Posterior cingulate gyrus (tissue), 11 donors: ENCODE measurements at regions not wholly inside any gene's neighbourhood (a gene's known extent, or its start where the extent isn't known, plus 50 kb on each side); places are given as distances from the start of the nearest gene placed in this dataset.
"Not testable (repeated sequence)": the region's sequence is repeated elsewhere in the genome, so short reads cannot be mapped to it uniquely, and the experiment has no call there.

Experiments
- DNase-seq, 10 donors: peaks; one replicate each; pipeline versions ENCODE4 v3.0.0 to v3.0.0-alpha.2; 2020 to 2021; ENCODE audit warnings: mixed read lengths in 3 of 10
- intact Hi-C: fragments of 100-400 bp; cut with DNase I; formaldehyde crosslinking; loops from one replicate; pipeline ENCODE4 v1.15.1; 2023

GRCh38 chr1:221237587-221237986 lies 358.3 kb downstream of the HLX start:
- no peak for DNase-seq
- intact Hi-C loops = no loop called here

- intact Hi-C loops = no loop called here
- no peak for DNase-seq
These were observed 359.9 kb downstream of the HLX start for GRCh38 chr1:221239181-221239580.

DNA sequence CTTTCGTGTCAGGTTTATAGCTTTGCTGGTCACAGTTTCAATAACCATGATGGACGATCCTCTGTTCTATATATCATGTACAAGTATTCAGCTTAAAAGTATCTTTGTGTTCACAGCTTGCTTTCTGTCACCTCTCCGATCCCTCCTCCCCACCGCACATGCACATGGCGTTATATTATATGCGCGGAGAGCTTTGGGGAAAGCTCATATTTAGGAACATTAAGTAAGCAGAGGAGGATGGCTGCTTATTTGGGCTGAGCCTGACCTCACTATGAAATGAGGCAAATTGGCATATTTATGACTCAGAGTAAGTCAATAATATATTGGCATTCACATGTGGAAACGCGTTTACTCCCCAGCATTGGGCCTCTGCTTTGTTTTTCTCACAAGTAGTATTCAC lies 360.5 kb downstream of the HLX start:
- intact Hi-C loops = no loop called here
- no peak for DNase-seq

DNA sequence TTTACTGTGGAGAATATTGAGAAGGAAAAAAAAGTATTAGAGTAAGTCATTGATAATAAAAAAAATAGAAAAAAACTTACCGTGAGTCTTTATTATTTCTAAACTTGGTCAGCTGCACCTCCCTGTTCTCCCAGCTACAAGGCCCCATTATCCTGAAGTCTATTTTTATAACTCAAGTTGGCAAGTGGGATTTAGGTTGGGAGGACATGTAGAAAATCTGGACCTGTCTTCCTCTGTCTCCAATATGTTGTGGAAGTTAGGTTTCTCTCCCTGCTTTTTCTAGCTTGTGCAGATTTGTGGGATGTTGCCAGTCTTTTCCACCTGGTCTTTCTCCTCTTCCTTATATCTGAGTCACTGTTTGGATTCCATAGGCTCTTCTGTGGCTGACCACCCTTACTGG lies 361.4 kb downstream of the HLX start:
- intact Hi-C loops = no loop called here
- DNase-seq = no peak

DNA sequence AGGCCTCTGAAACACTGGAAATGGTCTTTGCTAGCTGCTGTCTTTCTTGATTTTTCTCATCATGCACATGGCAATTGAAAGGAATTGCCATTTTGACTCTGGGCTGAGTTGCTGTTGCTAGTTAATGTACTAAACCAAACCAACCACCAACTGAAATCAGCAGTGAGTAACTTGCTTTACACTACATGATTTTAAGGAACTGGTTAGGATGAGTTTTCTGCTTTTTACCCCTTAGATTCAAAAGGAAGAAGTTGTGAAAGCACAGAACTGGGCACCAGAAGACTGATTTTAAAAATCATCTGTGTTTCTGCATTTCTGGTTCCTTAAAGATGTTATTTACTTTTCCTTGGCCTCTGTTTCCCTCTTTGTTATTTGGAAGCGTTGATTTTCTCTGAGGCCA lies 361.9 kb downstream of the HLX start:
- DNase-seq = no peak
- intact Hi-C loops = no loop called here

GRCh38 chr1:221241592-221241991 lies 362.3 kb downstream of the HLX start:
- no peak for DNase-seq
- intact Hi-C loops = no loop called here

GRCh38 chr1:221246067-221246466 lies 366.8 kb downstream of the HLX start:
- intact Hi-C loops = no loop called here
- no peak for DNase-seq

DNA sequence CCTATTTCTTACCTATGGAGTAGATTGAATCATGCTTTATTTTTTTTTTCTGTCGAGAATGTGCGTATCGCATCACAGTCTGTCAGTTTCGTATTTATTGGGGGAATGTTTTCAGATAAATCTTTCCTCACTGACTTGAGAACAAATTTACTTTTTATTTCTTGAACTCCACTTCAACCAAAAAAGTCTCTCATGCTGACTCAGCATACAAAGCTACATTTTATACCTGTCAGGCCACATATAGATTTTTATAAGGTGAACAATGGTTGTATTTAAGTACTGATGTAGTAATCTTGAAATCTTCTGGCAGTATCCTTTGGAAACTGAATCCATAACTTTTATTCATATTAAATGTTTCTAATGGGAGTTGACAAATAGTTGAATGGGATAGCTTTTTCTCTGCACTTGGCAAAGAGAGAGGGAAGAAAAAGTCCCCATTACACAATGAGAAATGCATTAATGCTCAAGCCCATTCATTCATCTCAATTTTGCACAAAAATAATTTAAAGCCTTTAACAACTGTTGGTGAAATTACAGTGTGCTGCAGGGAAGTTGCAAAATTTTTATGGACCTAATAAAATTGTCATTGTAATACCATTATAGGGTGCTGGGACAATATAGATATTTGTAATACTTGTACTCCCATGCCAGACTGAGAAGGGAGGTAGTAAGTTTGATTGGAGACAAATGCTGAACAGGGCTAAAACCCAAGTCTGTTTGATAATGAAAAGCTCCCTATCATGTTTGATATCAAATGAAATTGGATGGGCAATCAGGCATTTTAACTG lies 367.6 kb downstream of the HLX start:
- DNase-seq = no peak
- intact Hi-C loops = no loop called here

DNA sequence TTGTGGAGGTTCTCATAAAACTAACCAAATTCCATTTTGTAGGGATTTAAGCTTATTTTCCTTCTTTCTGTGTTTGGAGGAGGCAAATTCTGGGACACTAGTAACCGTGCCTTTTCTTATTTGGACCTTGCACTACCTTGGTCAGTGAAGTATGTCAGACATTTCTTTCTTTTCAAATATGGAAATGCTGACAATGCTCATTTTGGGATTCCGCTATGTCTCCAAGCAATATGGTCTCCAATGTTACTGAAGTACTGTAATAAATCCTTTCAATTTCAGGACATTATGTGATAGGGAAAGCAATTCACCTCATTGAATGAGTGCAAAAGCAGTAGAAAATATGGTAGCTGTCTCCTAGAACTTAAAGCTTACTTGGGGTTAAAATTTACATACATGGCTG lies 372.3 kb downstream of the HLX start:
- no peak for DNase-seq
- intact Hi-C loops = no loop called here

DNA sequence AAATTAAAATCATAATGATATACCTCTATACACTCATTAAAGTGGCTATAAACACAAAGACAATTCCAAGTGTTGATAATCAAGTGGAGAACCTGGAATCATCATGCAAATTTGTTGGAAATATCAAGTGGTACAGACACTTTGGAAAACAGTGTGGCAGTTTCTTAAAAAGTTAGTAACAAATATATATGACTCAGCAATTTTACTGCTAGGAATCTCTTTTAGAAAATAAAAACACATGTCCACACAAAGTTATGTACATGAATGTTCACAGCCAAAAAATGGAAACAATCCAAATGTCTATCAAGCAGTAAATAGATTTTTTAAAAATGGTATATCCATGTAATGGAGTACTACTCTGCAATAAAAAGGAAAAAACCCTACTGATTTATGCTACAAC lies 375.6 kb downstream of the HLX start:
- no peak for DNase-seq
- intact Hi-C loops = no loop called here

GRCh38 chr1:221256773-221257172 lies 377.5 kb downstream of the HLX start:
- DNase-seq = no peak
- intact Hi-C loops = no loop called here

DNA sequence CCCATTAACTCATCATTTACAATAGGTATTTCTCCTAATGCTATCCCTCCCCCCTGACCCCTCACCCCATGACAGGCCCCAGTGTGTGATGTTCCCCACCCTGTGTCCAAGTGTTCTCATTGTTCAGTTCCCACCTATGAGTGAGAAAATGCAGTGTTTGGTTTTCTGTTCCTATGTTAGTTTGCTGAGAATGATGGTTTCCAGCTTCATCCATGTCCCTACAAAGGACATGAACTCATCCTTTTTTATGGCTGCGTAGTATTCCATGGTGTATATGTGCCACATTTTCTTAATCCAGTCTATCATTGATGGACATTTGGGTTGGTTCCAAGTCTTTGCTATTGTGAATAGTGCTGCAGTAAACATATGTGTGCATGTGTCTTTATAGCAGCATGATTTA lies 378.3 kb downstream of the HLX start:
- intact Hi-C loops, DNase-seq: not testable (repeated sequence)

GRCh38 chr1:221262677-221263076 lies 383.4 kb downstream of the HLX start:
- intact Hi-C loops = loop anchor here (1.0 to 10.0 kb wide), 2 partner anchors 173 to 1192 kb away; no protein-coding TSS in a partner anchor
- peak in 1 of 10 donors; percentile 62 for DNase-seq

- DNase-seq = peak in 7 of 10 donors; percentile 27 to 91 (median 64)
- intact Hi-C loops = loop anchor here (1.0 to 10.0 kb wide), 2 partner anchors 171 to 1191 kb away; no protein-coding TSS in a partner anchor
These were observed 384.9 kb downstream of the HLX start for GRCh38 chr1:221263831-221264767.

DNA sequence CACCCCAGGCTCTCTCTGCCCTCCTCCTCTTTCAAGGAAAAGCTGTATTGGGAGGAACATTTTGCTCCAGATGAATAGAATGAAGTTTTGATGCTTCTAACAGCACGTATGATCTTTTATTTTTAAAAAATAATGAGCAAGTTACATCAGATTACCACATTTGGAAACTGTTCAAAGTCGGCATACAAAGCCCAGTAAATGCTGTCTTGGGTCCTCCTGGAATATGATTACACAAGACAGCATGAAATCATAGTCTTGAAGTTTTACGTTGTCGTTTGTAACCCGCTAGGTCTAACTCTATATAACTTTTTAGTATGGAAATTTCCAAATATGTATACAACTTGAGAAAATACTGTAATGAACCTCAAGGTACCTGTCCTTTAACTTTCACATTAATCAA lies 385.6 kb downstream of the HLX start:
- no peak for DNase-seq
- intact Hi-C loops = loop anchor here (5.0 to 10.0 kb wide), 2 partner anchors 67 to 1190 kb away; no protein-coding TSS in a partner anchor

DNA sequence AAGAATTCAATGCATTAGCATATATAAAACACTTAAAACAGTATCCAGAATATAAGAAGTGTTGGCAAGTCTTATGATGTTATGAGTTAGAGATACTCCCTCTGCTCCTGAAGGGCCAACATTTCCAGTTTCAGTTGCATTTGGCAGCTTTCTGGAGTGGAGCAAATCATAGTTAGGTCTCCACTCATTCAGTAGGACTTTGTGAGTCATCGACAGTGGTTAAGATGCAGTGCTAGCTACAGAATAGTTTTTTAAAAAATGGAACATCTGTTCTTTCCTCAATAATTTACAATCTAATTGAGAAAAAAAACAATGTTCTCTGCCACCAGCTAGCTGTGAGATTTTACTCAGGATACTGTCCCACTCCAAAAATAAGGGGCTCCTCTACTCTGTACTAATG lies 389.1 kb downstream of the HLX start:
- intact Hi-C loops = loop anchor here (5.0 to 10.0 kb wide), 2 partner anchors 64 to 1187 kb away; no protein-coding TSS in a partner anchor
- no peak for DNase-seq

GRCh38 chr1:221271701-221272100 lies 392.5 kb downstream of the HLX start:
- no peak for DNase-seq
- intact Hi-C loops = no loop called here

DNA sequence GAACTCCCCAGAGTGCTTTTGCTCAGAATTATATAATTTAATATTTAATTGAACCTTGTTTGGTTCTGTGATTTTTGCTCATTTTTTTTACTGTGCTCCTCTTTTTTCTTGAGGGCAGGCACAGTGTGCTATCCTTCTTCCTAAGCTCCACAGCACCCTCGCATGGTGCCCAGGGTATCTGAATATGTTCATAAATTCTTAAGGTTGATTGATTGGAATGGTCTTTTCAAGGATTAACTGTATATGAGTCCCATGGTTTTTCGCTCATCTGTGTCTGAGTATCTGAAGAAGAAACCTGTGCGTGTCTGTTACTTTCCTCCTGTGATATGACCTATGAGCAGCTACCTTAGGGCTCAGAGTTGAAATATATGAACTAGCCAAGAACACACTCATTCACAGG lies 393.7 kb downstream of the HLX start:
- intact Hi-C loops = no loop called here
- DNase-seq = no peak

GRCh38 chr1:221274373-221274772 lies 395.1 kb downstream of the HLX start:
- intact Hi-C loops = no loop called here
- peak in 1 of 10 donors; percentile 76 for DNase-seq

- intact Hi-C loops = no loop called here
- DNase-seq = no peak
These were observed 397.7 kb downstream of the HLX start for GRCh38 chr1:221276896-221277409.

GRCh38 chr1:221279146-221279545 lies 399.9 kb downstream of the HLX start:
- intact Hi-C loops = no loop called here
- DNase-seq = no peak
